Osteocyte (in vitro differentiated cells): ENCODE measurements at regions not wholly inside any gene's neighbourhood (a gene's known extent, or its start where the extent isn't known, plus 50 kb on each side); places are given as distances from the start of the nearest gene placed in this dataset.

Experiments
- DNase-seq: peaks from one replicate; pipeline ENCODE4 v3.0.0; 2021; ENCODE audit warnings: mixed read lengths; ENCODE audit not compliant: unreplicated experiment; ENCODE audit errors: extremely low spot score
- H3K27ac Mint-ChIP-seq: one replicate; pipeline ENCODE4 v1.8.0; 2021; ENCODE audit warnings: mild to moderate bottlenecking, mixed read lengths; ENCODE audit not compliant: unreplicated experiment
- H3K27me3 Mint-ChIP-seq: one replicate; pipeline ENCODE4 v1.8.0; 2021; ENCODE audit warnings: mixed read lengths; ENCODE audit not compliant: unreplicated experiment
- H3K36me3 Mint-ChIP-seq: one replicate; pipeline ENCODE4 v1.8.0; 2021; ENCODE audit warnings: mixed read lengths; ENCODE audit not compliant: unreplicated experiment
- H3K4me1 Mint-ChIP-seq: one replicate; pipeline ENCODE4 v1.8.0; 2021; ENCODE audit warnings: mixed read lengths; ENCODE audit not compliant: unreplicated experiment
- H3K4me3 Mint-ChIP-seq: one replicate; pipeline ENCODE4 v1.8.0; 2021; ENCODE audit warnings: mild to moderate bottlenecking, moderate library complexity, mixed read lengths; ENCODE audit not compliant: unreplicated experiment
- H3K9me3 Mint-ChIP-seq: one replicate; pipeline ENCODE4 v1.8.0; 2021; ENCODE audit warnings: mixed read lengths; ENCODE audit not compliant: unreplicated experiment
- CTCF ChIP-seq: fragments of 200-600 bp; sonication (generic); IDR thresholded peaks from 2 replicates; pipeline ENCODE4 v1.5.0; 2021; ENCODE audit warnings: antibody characterized with exemption, mild to moderate bottlenecking, moderate library complexity

DNA sequence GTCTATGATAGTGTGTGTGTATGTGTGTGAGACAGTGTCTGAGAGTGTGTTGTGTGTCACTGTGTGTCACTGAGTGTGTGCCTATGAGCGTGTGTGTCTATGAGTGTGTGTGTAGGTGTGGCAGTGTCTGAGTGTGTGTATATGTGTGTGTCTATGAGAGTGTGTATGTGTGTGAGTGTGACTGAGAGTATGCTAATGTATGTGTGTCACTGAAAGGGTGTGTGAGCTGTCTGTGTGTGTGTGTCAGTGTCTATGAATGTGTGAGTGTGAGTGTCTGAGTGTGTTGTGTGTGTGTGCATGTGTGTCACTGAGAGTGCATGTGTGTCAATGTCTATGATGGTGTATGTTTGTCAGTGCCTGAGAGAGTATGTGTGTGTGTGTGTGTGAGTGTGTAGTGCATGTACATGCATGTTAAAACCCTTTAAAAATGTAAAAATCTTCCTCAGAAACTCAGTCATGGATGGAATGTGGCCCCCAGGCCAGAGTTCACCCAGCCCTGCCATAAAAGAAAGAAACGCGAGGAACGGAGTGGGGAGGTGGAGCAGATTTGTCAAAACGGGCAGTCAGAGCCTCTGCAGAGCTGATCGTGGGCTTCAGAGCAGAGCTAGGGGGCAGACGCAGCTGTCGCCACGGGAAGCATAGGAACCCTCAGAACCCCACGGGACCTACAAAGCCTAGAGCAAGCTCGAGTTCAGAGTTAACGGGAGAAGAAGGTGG lies 218.8 kb downstream of the CTTN start:
- Mint-ChIP-seq H3K36me3 (no peaks in the 10 kb centered on the region), H3K4me1 (no peaks in the 10 kb centered on the region), H3K27ac (no peak overlapping the region), H3K27me3 (peaks cover 4% of the 10 kb centered on the region), H3K4me3 (no peak overlapping the region), H3K9me3 (no peaks in the 10 kb centered on the region)
- no peak for DNase-seq
- TF ChIP-seq CTCF = no peak

GRCh38 chr11:70618431-70619101 lies 220.2 kb downstream of the CTTN start:
- DNase-seq = no peak
- Mint-ChIP-seq H3K9me3 (no peaks in the 10 kb centered on the region), H3K27ac (no peak overlapping the region), H3K4me1 (no peaks in the 10 kb centered on the region), H3K27me3 (no peaks in the 10 kb centered on the region), H3K36me3 (no peaks in the 10 kb centered on the region), H3K4me3 (no peak overlapping the region)
- no peak for TF ChIP-seq CTCF

DNA sequence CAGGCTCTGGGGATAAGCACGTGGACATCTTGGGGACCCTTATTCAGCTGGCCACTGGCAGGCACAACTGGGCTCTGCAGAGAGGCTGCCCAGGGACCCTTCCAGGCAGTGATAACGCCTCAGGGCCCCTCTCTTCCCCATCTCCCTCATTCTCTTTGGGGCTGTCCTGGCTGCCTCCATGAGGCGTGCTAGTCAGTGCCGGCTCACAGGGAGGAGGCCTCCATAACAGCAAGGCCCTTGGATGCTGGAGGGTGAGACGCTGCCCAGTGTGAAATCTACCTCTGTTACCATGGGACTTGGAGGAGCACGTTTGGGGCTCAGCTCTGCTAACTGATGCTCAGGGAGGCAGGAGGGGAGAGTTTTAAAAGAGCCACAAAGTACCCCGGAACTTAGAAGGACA lies 221.3 kb downstream of the CTTN start:
- no peak overlapping the region for H3K27ac Mint-ChIP-seq
- H3K27me3 Mint-ChIP-seq = no peaks in the 10 kb centered on the region
- no peak for DNase-seq
- TF ChIP-seq CTCF = no peak
- no peaks in the 10 kb centered on the region for H3K36me3 Mint-ChIP-seq
- no peak overlapping the region for H3K4me3 Mint-ChIP-seq
- no peaks in the 10 kb centered on the region for H3K9me3 Mint-ChIP-seq
- no peaks in the 10 kb centered on the region for H3K4me1 Mint-ChIP-seq

GRCh38 chr11:70620510-70621184 lies 222.3 kb downstream of the CTTN start:
- H3K4me1 Mint-ChIP-seq = no peaks in the 10 kb centered on the region
- H3K36me3 Mint-ChIP-seq = no peaks in the 10 kb centered on the region
- no peak for DNase-seq
- no peak for TF ChIP-seq CTCF
- H3K27me3 Mint-ChIP-seq = no peaks in the 10 kb centered on the region
- no peaks in the 10 kb centered on the region for H3K9me3 Mint-ChIP-seq
- no peak overlapping the region for H3K27ac Mint-ChIP-seq
- no peak overlapping the region for H3K4me3 Mint-ChIP-seq

GRCh38 chr11:70621241-70621640 lies 222.9 kb downstream of the CTTN start:
- no peaks in the 10 kb centered on the region for H3K4me1 Mint-ChIP-seq
- no peaks in the 10 kb centered on the region for H3K27me3 Mint-ChIP-seq
- DNase-seq = no peak
- TF ChIP-seq CTCF = no peak
- H3K36me3 Mint-ChIP-seq = no peaks in the 10 kb centered on the region
- H3K9me3 Mint-ChIP-seq = no peaks in the 10 kb centered on the region
- no peak overlapping the region for H3K27ac Mint-ChIP-seq
- no peak overlapping the region for H3K4me3 Mint-ChIP-seq
